IMR-90 (cell line): ENCODE measurements at regions not wholly inside any gene's neighbourhood (a gene's known extent, or its start where the extent isn't known, plus 50 kb on each side); places are given as distances from the start of the nearest gene placed in this dataset.

ENCODE experiments used
- ATAC-seq: fragments of 200-7000 bp; cut with Tn5 transposase; 2 replicates; pipeline ENCODE4 v1.9.1; 2020; ENCODE audit warnings: low read depth, mild to moderate bottlenecking, moderate library complexity
- BruUV-seq: library from RNA; stranded (reverse); fragments of 400-500 nt; replicated peaks from 2 replicates; lab custom pipeline; 2021; lab: Mats Ljungman, UMichigan
- CTCF ChIA-PET: fragments of 300-600 bp; formaldehyde crosslinking; extraction: SDS; loops from one replicate; lab custom pipeline; 2021; ENCODE audit warnings: antibody characterized with exemption; lab: Yijun Ruan, JAX
- POLR2A ChIA-PET: fragments of 300-600 bp; sonication (Branson Sonifier 250); formaldehyde crosslinking; loops from one replicate; lab custom pipeline; 2022; ENCODE audit warnings: antibody characterized with exemption; ENCODE audit not compliant: unreplicated experiment; lab: Charles Lee
- DNase-seq: peaks from one replicate; pipeline ENCODE4 v3.0.0; 2013
- H2AFZ ChIP-seq: replicated peaks from 2 replicates; pipeline ENCODE3; 2013; ENCODE audit warnings: low read length, mild to moderate bottlenecking; ENCODE audit not compliant: poor library complexity
- H2AK5ac ChIP-seq: 2 replicates; pipeline ENCODE4 v1.6.1; 2013; ENCODE audit warnings: low read depth, low read length, inconsistent platforms
- H2AK9ac ChIP-seq: replicated peaks from 2 replicates; pipeline ENCODE3; 2013; ENCODE audit warnings: mild to moderate bottlenecking, low read depth, low read length, moderate library complexity; ENCODE audit not compliant: poor library complexity
- H2BK120ac ChIP-seq: 2 replicates; pipeline ENCODE4 v1.6.1; 2013; ENCODE audit warnings: low read depth, low read length, inconsistent platforms
- H2BK15ac ChIP-seq: 3 replicates; pipeline ENCODE4 v1.6.1; 2013; ENCODE audit warnings: low read depth, low read length, inconsistent platforms
- H2BK20ac ChIP-seq: 2 replicates; pipeline ENCODE4 v1.6.1; 2013; ENCODE audit warnings: low read depth, mild to moderate bottlenecking, inconsistent platforms, low read length, moderate library complexity
- H2BK5ac ChIP-seq: 2 replicates; pipeline ENCODE4 v1.6.1; 2013; ENCODE audit warnings: mild to moderate bottlenecking, low read depth, low read length, inconsistent platforms; ENCODE audit not compliant: poor library complexity, severe bottlenecking
- H3K14ac ChIP-seq: replicated peaks from 2 replicates; pipeline ENCODE4 v1.6.1; 2013; ENCODE audit warnings: low read depth, low read length, inconsistent platforms
- H3K18ac ChIP-seq: 2 replicates; pipeline ENCODE4 v1.6.1; 2013; ENCODE audit warnings: low read depth, low read length, control low read depth
- H3K23ac ChIP-seq: 2 replicates; pipeline ENCODE4 v1.6.1; 2013; ENCODE audit warnings: low read depth, low read length, inconsistent platforms
- H3K27ac ChIP-seq: 2 replicates; pipeline ENCODE4 v1.5.1; 2013; ENCODE audit warnings: mild to moderate bottlenecking, control low read depth, low read length; ENCODE audit not compliant: insufficient read depth
- H3K27me3 ChIP-seq: 2 replicates; pipeline ENCODE4 v1.6.1; 2013; ENCODE audit warnings: low read length; ENCODE audit not compliant: control insufficient read depth, insufficient read depth
- H3K36me3 ChIP-seq: 2 replicates; pipeline ENCODE4 v1.6.1; 2013; ENCODE audit warnings: low read length, mixed read lengths; ENCODE audit not compliant: control insufficient read depth, insufficient read depth
- H3K4ac ChIP-seq: 2 replicates; pipeline ENCODE4 v1.6.1; 2013; ENCODE audit warnings: low read depth, low read length, inconsistent platforms
- H3K4me1 ChIP-seq: 2 replicates; pipeline ENCODE4 v1.6.1; 2013; ENCODE audit warnings: low read length, mixed read lengths; ENCODE audit not compliant: control insufficient read depth, insufficient read depth
- H3K4me2 ChIP-seq: 2 replicates; pipeline ENCODE4 v1.6.1; 2013; ENCODE audit warnings: low read depth, mild to moderate bottlenecking, control low read depth, low read length, moderate library complexity
- H3K4me3 ChIP-seq: 2 replicates; pipeline ENCODE4 v1.5.1; 2013; ENCODE audit warnings: low read depth, mild to moderate bottlenecking, control low read depth, low read length, moderate library complexity; ENCODE audit not compliant: insufficient read depth
- H3K56ac ChIP-seq: 2 replicates; pipeline ENCODE4 v1.6.1; 2013; ENCODE audit warnings: low read length, inconsistent platforms; ENCODE audit not compliant: insufficient read depth; ENCODE audit errors: extremely low read depth
- H3K79me1 ChIP-seq, 2 experiments: 2 replicates each; pipeline ENCODE4 v1.6.1; 2013; ENCODE audit warnings: low read length in 2 of 2, inconsistent platforms in 1 of 2, low read depth in 1 of 2
- H3K9ac ChIP-seq: 2 replicates; pipeline ENCODE4 v1.6.1; 2013; ENCODE audit warnings: low read depth, low read length, control low read depth
- H3K9me1 ChIP-seq: 2 replicates; pipeline ENCODE4 v1.6.1; 2013; ENCODE audit warnings: low read length, inconsistent platforms; ENCODE audit not compliant: insufficient read depth
- H3K9me3 ChIP-seq: 2 replicates; pipeline ENCODE4 v1.6.1; 2013; ENCODE audit warnings: low read length; ENCODE audit not compliant: control insufficient read depth, insufficient read depth
- H4K20me1 ChIP-seq: 2 replicates; pipeline ENCODE4 v1.6.1; 2013; ENCODE audit warnings: low read length, inconsistent platforms; ENCODE audit not compliant: insufficient read depth
- H4K5ac ChIP-seq: 2 replicates; pipeline ENCODE4 v1.6.1; 2013; ENCODE audit warnings: mild to moderate bottlenecking, low read depth, low read length, control low read depth
- H4K8ac ChIP-seq, 2 experiments: 2 replicates each; pipeline ENCODE4 v1.6.1; 2013; ENCODE audit warnings: low read depth in 2 of 2, low read length in 2 of 2, control low read depth in 1 of 2, inconsistent platforms in 1 of 2
- H4K91ac ChIP-seq: 2 replicates; pipeline ENCODE4 v1.6.1; 2013; ENCODE audit warnings: low read depth, low read length, inconsistent platforms; ENCODE audit not compliant: insufficient read depth
- CHD1 ChIP-seq: IDR thresholded peaks from 2 replicates; pipeline ENCODE4 v1.6.1; 2012; ENCODE audit warnings: low read depth, low read length, improper control_type of control experiment
- MXI1 ChIP-seq: IDR thresholded peaks from 2 replicates; pipeline ENCODE4 v1.6.1; 2012; ENCODE audit warnings: low read depth, mild to moderate bottlenecking, low read length, moderate library complexity, borderline replicate concordance
- WGBS, 2 experiments: methylation state at CpG; one replicate each; pipeline versions ENCODE4 v1.1.5 to v1.1.7; 2013; ENCODE audit warnings: missing lambda C conversion rate in 2 of 2; ENCODE audit not compliant: insufficient read length in 1 of 2; ENCODE audit errors: extremely low coverage in 2 of 2; 5-methylcytosine and 5-hydroxymethylcytosine counted together
- dilution Hi-C: fragments of 300-500 bp; cut with HindIII; formaldehyde crosslinking; loops from one replicate; pipeline ENCODE4 v1.14.3; 2018; ENCODE audit warnings: low sequenced_read_pairs; ENCODE audit not compliant: unreplicated experiment
- in situ Hi-C: fragments of 300-500 bp; cut with MboI; formaldehyde crosslinking; loops from 3 replicates; pipeline ENCODE4 v1.14.3; 2019; ENCODE audit warnings: low sequenced_read_pairs, inconsistent platforms, mixed read lengths
- intact Hi-C: fragments of 100-400 bp; cut with micrococcal nuclease; formaldehyde crosslinking; loops from 2 replicates; pipeline ENCODE4 v1.10.0; 2022

DNA sequence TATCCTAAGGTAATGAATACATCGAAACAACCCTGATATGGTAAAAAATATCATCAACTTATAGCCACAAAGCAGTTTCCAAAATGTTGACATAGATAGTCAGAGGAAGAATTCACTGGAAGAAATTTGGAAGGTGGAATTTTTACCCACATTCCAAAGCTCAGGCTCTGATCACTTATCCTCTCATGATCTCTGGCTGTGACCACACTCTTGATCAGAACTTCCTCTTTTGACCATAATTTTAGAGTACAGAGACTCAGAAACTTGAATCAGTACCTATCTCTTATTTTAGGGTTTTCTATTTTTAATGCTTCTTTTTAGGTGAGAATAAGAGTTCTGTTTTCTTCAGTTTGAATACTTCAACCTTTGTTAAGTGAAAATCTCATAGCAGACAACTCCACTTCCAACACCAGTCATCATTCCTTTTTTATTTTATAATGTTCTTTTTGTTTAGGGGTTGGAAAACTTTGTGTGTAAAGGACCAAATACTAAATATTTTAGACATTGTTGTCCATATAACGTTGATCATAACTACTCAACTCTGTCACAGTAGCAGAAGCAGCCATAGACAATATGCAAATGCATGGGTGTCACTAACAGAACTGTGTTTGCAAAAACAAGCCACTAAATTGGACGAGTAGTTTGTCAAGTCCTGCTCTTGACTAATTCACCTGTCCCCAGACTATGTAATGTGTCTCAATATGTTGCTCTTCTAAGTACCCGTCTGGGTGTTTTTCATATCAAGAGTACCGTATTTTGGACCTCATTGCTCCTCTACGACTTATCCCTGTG, 891.6 kb upstream of the CRIM1 start:
- Histone ChIP-seq H4K20me1 (no peaks in the 10 kb centered on the region), H4K8ac (no peak overlapping the region), H3K4ac (no peak overlapping the region), H3K23ac (no peak overlapping the region), H3K27me3 (no peaks in the 10 kb centered on the region), H3K4me2 (no peak overlapping the region), H3K9me1 (no peaks in the 10 kb centered on the region), H3K79me1 (no peaks in the 10 kb centered on the region), H3K18ac (no peak overlapping the region), H3K27ac (no peak overlapping the region), H3K14ac (no peak overlapping the region), H2BK20ac (no peak overlapping the region), H2BK5ac (no peak overlapping the region), H3K4me3 (no peak overlapping the region), H3K36me3 (no peaks in the 10 kb centered on the region), H3K9ac (no peak overlapping the region), H2AK5ac (no peak overlapping the region), H4K91ac (no peak overlapping the region), H2AK9ac (no peak overlapping the region), H2BK15ac (no peak overlapping the region), H2AFZ (no peak overlapping the region), H3K4me1 (no peaks in the 10 kb centered on the region), H3K9me3 (no peaks in the 10 kb centered on the region), H4K5ac (no peak overlapping the region), H3K56ac (no peak overlapping the region), H2BK120ac (no peak overlapping the region)
- CTCF ChIA-PET: no interaction called here
- dilution Hi-C loops: no loop called here
- BruUV-seq: no TSS peak
- DNase-seq: no peak
- TF ChIP-seq CHD1 (no peak), MXI1 (no peak)
- intact Hi-C loops: no loop called here
- no CpG with 5 or more reads among the region's 6 CpGs for WGBS, 2 experiments
- no peak for ATAC-seq
- POLR2A ChIA-PET: no interaction called here
- in situ Hi-C loops: no loop called here
